Left cardiac atrium (tissue), 4 donors: ENCODE measurements at regions not wholly inside any gene's neighbourhood (a gene's known extent, or its start where the extent isn't known, plus 50 kb on each side); places are given as distances from the start of the nearest gene placed in this dataset.

Experiments
- ATAC-seq, 2 donors: fragments of 200-7000 bp; cut with Tn5 transposase; one replicate each; pipeline ENCODE4 v1.9.1; 2020; ENCODE audit warnings: mild to moderate bottlenecking in 2 of 2, moderate library complexity in 2 of 2
- DNase-seq: peaks from one replicate; pipeline ENCODE4 v3.0.0-alpha.2; 2020
- intact Hi-C, 2 donors: fragments of 100-400 bp; cut with DNase I; formaldehyde crosslinking; loops; one replicate each; pipeline versions ENCODE4 v1.14.1 to v1.15.1; 2022 to 2023
- donor health status: DM: no; HTN: yes; CAD: no.
- donor health status: DM: no; HTN: yes; CAD: no; lungs with severe emphysema.
- donor health status: DM: yes; HTN: yes; CAD: no.
- donor health status: Dilated cardiomyopathy.

DNA sequence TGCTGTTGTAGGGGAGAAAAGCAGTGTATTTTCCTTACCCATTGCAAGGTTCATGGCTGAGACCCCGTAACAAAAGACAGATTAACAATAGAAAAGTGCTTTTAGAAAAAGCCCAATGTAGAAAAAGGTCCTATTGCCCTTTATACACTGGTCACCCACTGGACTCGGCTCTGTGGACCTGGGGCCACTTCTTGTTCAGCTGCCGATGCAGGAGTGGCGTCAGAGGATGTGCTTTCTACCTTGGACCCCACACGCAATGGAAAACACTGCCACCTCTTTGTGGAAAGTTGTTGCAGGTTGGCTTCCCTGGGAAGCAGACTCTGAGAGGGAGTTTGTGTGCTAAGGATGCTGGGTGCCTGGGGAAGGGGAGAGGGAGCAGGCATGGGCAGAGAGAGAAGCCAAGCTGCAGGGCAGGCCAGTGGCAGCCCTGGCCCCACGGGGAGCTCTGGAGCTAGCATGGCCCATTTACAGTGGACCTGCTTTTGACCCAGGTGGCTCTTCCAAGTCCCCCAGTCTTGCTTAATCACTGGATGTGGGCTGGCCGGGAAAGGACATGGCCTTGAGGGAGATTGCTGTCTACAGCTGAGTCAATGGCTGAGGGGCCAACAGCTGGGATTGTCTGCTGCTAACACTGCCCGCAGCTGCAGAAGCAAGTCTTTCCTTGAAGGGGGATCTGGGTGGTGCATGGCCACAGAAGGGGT lies 142.9 kb downstream of the CDC5L start:
- peak in 1 of 2 donors; percentile 65 for ATAC-seq
- intact Hi-C loops: no loop called here
- DNase-seq: no peak

DNA sequence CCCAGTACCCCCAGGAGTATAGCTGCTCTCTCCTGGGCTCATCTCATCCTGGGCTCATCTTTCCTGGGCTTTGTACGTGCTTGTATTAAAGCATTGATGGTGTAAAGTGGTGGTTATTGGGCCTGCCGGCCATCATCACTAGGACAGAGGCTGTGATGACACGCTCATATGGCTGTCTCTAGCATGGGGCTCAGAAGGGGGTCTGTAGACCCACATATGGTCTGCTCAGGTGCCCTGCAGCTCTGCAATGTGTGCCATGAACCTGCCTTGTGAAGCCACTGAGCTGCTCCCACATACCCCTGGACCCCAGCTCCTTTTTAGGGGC lies 143.4 kb downstream of the CDC5L start:
- no peak for ATAC-seq
- DNase-seq: no peak
- intact Hi-C loops: no loop called here

DNA sequence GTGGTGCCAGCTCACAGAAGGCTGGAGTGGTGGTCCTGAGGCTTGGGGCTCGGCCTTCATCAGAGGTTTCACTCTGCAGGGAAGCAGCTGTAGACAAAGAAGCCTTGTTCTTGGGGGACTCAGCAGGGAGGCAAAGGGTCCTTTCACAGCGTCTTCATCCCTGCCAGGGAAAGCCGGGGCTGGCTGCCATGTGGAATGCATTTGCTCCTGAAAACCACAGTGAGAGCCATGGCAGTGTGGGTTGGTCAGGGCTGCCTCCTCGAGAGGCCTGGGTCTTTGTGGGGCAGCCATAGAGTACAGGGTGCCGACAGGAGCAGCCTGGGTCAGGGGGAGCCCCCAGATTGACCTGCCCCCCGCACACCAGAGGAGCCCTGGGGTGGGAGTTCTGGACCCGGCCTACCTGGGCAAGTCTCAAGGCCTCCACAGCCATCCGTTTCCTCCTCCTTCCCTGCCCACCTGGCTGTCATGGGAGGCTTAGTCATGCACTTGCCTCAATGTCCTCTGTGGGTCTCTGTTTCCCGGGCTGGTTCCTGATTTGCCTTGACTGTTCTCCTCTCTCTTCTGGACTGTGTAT lies 144.0 kb downstream of the CDC5L start:
- DNase-seq (no peak), ATAC-seq (no peak)
- intact Hi-C loops: no loop called here

DNA sequence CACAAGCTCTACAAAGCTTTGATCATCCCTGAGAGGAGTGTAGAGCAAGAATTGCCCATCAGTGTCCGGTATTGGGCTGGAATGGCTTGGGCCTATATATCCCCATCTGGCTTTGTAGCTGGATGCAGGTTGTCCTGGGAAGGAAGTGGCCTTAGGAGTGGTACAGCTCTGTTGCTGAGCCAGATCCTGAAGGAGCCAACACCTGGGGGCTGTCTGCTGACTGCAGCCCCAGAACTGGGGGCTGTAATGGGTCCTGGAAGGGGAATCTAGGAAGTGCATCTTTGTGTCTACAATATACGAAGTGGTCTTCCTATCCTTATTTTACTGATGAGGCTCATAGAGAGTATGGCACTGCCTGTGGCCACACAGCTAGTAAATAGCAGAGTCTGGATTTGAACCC lies 145.9 kb downstream of the CDC5L start:
- ATAC-seq (no peak), DNase-seq (no peak)
- intact Hi-C loops: no loop called here

DNA sequence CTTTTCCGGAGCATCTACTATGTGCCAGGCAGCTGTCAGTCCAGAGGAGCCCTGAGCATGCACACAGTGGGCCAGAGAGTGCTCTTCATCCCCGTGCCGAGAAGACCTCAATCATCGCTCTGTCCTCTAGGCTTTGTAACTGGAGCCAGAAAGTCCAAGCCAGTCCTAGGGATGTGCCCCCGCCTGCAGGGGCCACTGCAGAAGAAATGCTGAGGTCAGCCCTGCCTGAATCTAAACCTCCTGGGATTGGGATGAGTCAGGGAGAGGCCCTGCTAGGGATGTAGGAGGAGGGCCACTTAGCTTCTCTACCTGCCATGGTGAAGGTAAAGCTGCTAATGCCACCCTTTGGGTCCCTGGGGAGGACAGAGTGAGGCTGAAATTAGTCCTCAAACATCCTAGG lies 146.8 kb downstream of the CDC5L start:
- intact Hi-C loops: no loop called here
- no peak for DNase-seq

DNA sequence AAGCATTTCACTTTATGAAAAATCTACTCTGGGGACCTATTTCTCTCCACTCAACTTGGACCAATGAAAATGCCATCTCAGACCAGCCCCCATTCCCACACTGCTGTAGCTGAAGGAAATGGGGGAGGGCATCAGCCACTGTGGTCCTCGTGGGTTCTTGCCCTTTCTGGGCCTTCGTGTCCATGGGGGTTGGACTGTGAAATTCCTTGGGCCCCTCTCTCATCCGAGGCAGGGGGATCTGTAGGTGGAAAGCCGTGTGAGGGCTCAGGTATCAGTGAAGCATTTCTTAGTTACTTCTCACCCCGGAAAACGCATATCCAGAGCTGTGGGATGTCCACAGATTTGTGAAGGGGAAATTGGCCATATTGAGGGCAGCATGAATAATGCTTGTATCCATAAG lies 147.9 kb downstream of the CDC5L start:
- intact Hi-C loops: no loop called here
- no peak for ATAC-seq
- DNase-seq: no peak

More for the DNA sequence above, 146.8 kb downstream of the CDC5L start:
- no peak for ATAC-seq

DNA sequence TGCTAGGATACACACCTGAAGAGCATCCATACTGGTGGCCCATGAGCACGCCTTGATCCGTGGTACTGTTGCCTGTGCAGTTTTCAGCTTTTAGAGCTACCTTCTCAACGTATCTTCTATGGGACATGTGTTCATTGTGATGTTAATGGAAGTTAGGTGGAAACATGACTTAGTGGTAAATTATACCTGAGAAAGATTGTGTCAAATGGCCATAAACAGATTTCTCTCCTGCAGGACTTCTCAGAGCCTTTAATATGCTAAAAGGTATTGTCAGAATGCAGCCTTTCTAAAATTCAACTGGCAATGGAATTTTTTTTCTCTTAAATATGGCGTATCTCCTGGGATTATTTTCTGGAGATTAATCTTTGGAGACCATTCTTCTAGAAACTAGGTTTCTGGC lies 148.5 kb downstream of the CDC5L start:
- intact Hi-C loops: no loop called here
- no peak for ATAC-seq
- DNase-seq: no peak

DNA sequence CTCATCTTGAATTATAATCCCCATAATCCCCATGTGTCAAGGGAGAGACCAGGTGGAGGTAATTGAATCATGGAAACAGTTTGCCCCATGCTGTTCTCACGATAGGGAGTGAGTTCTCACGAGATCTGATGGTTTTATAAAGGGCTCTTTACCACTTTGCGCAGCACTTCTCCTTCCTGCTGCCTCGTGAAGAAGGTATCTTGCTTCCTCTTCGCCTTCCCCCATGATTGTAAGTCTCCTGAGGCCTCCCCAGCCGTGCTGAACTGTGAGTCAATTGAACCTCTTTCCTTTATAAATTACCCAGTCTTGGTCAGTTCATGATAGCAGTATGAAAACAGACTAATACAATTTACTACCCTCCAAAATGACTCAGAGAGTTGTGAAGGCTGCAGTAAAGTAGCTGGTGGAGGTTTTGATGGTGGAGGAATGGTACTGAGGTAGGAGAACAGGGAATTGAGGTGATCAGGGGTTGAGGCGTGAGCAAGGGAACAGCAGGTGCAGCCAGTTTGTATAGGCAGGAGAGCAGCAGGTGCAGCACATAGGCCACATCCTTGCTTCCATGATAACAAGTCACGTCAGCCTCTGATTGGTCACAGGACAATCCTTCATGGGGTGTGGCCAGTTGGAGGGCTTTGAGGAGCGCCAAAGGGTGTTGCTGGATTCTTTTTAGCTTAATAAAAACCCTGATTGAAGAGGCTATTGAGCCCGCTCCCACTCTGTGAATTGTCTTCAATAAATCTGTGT lies 150.0 kb downstream of the CDC5L start:
- ATAC-seq: no peak
- intact Hi-C loops: no loop called here

DNA sequence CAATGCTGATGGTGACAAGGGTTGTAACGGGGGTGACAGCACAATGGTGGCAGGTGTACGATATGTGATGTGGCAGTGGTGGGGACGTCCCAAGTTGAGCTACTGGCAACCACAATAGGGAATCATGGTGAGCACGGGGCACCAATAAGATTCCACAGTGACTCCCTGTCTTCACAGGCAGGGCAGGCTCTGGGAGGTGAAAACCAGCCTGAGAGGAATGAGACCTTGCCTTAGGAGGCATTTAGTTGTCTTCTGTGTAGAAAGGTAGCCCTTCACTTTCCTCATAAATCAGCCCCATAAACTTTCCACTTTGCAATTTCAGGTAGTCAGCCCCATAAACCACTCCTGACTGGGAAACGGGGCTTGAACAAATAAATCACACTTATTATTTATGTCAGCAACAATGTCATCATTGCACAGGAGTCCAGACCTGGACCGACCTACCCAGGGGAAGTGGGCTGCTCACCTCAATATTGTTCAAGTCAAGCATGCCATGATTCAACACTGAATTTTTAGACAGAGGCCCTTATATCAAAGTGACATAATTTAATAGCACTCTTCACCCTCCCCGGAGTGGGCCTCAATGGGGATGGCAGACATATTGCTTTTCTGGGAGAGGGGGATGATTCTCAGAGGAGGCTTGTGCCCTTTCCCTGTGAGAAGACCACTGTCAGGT lies 150.8 kb downstream of the CDC5L start:
- ATAC-seq (no peak), DNase-seq (no peak)
- intact Hi-C loops: no loop called here

More for the DNA sequence above, 150.0 kb downstream of the CDC5L start:
- DNase-seq: no peak

DNA sequence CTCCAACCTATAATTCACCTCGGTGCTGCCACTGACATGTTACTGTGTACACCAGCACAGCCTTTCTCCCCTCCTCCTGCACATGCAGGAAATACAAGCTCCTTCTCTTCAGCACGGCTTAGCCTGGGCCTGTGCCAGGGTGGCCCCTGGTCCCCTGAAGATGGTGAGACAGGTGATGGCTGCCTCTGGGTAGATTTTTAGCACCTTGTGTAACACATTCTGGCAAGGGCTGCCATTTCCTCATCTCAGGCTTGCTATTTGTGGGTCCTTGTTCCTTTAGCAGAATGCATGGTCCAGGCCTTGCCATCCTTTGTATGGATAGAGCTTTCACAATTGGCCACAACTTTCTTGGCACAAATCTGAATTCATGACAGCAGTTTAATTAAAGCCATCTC lies 151.3 kb downstream of the CDC5L start:
- DNase-seq: no peak
- intact Hi-C loops: no loop called here

DNA sequence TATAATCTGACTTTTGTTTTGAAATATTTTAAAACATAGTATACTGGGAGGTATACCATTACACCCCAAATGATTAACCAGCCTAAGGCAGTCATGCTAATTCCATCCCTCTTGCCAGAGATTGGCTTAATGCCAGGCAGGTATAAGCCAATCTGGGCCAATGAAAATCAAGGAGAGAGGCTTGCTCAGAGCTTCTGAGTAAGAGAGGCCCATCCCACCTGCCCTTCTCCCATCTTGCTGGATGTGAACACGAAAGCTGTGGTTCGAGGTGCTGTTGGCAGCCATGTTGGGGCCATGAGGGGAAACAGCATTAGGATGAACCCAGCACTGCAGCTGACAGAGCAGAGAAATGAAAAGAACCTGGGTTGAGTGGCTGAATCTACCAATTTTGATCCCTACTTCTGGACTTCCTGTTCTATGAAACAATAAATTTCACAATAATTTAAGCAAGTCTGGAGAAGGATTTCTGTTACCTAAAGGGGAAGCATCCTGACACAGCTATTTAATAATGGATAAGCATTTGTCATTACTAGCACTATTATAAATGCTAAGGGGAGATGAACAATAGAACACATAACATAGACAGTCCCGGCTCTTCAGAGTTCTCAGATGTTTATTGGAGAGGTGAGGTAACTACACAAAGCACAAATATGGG lies 152.3 kb downstream of the CDC5L start:
- intact Hi-C loops: no loop called here
- DNase-seq: no peak
- ATAC-seq: no peak

More for the DNA sequence above, 151.3 kb downstream of the CDC5L start:
- ATAC-seq: no peak

DNA sequence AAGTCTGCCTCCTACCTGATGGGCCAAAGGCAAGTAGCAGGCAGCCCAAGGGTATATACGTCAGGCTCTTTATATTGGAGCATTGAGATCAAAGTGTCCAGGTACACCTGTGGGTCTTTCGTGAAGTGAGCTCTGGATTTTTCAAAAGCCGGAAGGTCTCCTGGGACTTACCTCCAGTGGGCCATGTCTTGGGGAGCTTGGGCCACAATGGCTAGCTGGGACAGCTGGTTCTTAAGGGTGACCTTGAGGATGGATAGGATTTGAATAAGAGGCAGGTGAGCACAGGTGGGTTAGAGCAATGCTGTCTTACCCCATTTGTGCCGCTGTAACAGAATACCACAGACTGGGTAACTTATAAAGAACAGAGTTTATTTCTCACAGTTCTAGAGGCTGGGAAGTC lies 153.4 kb downstream of the CDC5L start:
- ATAC-seq (no peak), DNase-seq (no peak)
- intact Hi-C loops: no loop called here

DNA sequence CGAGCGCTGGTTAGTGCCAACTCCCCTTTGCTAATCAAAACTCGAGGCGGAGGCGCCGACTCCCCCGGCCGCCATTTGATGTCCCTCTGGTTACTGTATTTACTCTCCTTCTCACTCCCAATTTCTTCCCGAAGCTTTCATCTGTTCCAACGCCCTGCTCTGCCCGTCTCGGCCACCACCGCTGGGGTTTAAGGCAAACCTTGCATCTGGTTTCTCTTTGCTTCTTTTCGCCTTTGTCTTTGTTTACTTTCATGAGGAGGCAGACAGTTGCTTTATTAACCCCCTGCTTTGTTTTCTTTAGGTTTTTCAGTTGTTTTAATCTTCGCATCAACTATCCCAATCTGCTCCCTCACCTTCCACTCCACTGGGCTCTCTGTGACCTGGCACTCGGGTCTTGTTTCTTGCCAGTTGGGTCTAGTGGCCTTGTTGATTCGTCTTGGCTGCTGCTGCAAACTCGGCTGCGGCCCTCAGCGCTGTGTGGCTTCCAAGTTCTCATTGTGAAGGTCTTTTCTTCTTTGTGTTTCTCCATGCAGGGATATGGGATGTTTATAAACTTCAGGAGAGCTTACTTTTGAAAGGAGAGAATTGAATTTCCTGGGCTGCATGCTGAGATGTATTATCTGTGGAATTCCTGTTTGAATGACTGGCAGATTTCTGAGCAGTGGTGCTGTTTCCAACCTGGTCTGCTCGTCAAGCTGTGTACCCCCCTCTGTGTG lies 155.1 kb downstream of the CDC5L start:
- DNase-seq (no peak), ATAC-seq (peak; percentile 24 to 53)
- intact Hi-C loops: no loop called here

DNA sequence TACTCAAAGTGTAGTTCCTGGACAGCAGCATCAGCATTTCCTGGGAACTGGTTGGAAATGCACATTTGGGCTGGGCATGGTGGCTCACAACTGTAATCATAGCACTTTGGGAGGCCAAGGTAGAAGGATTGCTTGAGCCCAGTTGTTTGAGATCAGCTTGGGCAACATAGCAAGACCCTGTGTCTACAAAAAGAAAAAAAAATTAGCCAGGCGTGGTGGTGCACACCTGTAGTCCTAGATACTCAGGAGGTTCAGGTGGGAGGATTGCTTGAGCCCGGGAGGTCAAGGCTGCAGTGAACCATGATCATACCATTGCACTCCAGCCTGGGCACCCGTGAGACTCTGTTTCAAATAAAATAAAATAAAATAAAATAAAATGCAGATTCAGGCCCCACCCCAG lies 156.2 kb downstream of the CDC5L start:
- DNase-seq: no peak
- no peak for ATAC-seq
- intact Hi-C loops: no loop called here

DNA sequence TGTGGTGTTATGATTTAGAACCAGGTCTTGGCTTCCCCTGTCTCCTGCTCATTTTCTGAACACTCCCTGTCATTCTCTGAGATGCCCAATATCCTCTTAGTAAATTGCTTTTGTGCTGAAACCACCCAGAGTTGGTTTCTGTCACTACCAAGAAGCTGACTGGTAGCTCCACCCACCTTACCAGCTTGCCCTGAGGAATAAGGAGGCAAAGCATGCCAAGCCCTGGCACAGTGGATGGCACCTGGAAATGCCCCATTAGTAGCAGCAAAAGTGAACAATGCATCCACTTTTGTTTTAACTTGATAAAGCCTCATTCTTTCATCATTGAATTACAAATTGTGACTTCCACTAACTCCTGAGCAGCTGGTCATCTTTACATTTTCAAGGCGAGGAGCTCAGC lies 157.7 kb downstream of the CDC5L start:
- DNase-seq (no peak), ATAC-seq (no peak)
- intact Hi-C loops: no loop called here

DNA sequence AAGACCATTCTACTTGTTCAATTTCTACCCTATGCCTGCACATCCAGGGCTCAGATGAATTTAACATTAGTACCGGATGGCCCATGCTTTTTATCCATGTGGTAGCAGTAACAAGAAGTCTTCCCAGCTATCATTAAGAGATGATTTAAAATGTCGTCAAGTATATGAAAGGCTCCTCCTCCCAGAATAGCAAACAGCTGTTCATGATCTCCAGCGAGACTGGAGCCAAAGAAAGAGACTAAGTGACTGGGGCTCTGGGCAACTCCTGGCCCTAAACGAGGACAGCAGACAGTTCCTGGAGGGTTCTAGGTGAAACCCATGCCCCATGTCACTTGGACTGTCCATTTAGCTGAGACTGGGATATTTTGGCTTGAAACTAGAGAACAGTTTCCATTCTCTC lies 160.8 kb downstream of the CDC5L start:
- intact Hi-C loops: no loop called here
- DNase-seq: no peak
- ATAC-seq: no peak

DNA sequence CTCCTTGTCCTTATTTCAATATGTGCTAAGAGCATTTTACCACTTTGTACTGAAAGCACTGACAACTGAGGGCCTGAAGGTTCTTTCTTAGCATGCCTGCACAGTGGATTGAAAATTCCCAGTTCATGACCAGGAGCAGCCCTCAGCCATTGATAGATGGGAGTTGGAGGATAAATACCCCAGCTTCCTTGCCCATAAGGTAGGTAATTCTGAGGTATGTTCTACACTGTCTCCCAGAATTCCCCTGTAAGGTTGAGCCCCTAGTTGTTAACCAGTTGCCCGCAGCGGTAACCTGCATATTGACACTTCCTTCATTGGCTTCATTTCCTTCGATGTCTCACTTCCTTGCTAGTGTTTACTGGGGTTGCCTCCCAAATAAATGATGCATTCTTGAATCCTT lies 162.0 kb downstream of the CDC5L start:
- no peak for DNase-seq
- ATAC-seq: no peak
- intact Hi-C loops: no loop called here

DNA sequence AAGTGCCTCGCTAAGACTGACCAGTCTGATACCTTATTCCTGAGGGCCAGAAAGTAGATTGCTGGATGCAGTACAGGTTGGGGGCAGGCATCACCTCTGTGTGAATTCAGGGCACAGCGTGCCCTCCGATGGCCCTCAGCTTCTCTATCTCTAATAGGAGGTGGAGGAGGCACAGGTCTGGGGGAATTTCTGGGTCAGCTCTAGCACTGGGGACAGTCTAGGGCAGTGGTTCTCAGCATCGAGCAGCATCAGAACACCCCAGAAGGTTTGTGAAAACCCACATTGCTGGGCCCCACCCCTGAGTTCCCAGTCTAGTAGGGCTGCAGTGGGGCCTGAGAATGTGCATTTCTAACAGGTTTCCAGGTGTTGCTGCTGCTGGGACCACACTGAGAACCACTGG lies 166.7 kb downstream of the CDC5L start:
- intact Hi-C loops: no loop called here

DNA sequence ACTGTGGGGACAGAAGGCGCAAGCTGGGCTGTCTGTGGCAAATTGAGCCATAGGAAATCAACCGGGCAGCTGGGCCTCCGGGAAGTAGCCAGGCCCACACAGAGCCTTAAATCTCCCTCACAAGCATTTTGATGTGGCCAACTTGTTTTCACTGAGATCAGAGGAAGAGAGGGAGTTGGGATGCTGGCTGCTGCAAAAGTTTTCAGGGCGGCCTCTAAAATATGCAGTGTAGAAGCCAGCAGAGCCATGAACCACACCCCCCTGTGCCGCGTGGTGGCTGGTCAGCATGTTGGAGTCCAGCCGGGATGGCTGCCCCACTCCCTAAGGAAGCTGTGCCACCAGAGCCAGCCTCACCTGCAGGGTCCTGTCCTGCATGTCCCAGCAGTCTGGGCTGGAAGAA lies 167.4 kb downstream of the CDC5L start:
- intact Hi-C loops: no loop called here
- peak; percentile 31 to 46 for ATAC-seq
- no peak for DNase-seq

More for the DNA sequence above, 166.7 kb downstream of the CDC5L start:
- DNase-seq: no peak
- ATAC-seq: no peak
